Kidney (tissue), 13 donors: ENCODE measurements at regions not wholly inside any gene's neighbourhood (a gene's known extent, or its start where the extent isn't known, plus 50 kb on each side); places are given as distances from the start of the nearest gene placed in this dataset.

Experiments used
- DNase-seq, 5 donors: peaks; one replicate each; pipeline ENCODE4 v3.0.0-alpha.2; 2013 to 2020
- FAIRE-seq: peaks from 2 replicates; lab custom pipeline; 2012; peaks lifted over from hg19 to GRCh38; lab: Jason Lieb, UNC
- H3K27ac ChIP-seq, 2 donors: one replicate each; pipeline ENCODE4 v1.7.0; 2013; ENCODE audit warnings: low read depth in 2 of 2, low read length in 2 of 2, inconsistent platforms in 1 of 2
- H3K27me3 ChIP-seq: one replicate; pipeline ENCODE4 v1.7.1; 2013; ENCODE audit warnings: low read length, inconsistent platforms; ENCODE audit not compliant: control insufficient read depth, insufficient read depth
- H3K36me3 ChIP-seq, 3 donors: one replicate each; pipeline versions ENCODE4 v1.7.0 to v1.7.1; 2013; ENCODE audit warnings: low read length in 3 of 3, control low read depth in 1 of 3, inconsistent platforms in 1 of 3; ENCODE audit not compliant: insufficient read depth in 3 of 3, control insufficient read depth in 2 of 3
- H3K4me1 ChIP-seq, 3 donors: one replicate each; pipeline versions ENCODE4 v1.7.0 to v1.7.1; 2013; ENCODE audit warnings: low read length in 3 of 3, inconsistent platforms in 1 of 3, low read depth in 1 of 3; ENCODE audit not compliant: control insufficient read depth in 2 of 3, insufficient read depth in 2 of 3
- H3K4me3 ChIP-seq, 3 donors: one replicate each; pipeline versions ENCODE4 v1.7.0 to v1.8.1; 2013; ENCODE audit warnings: low read length in 3 of 3, control low read depth in 1 of 3, inconsistent platforms in 1 of 3
- H3K9ac ChIP-seq, 3 donors: one replicate each; pipeline versions ENCODE4 v1.7.0 to v1.7.1; 2013; ENCODE audit warnings: low read length in 3 of 3, control low read depth in 1 of 3, inconsistent platforms in 1 of 3
- H3K9me3 ChIP-seq, 3 donors: one replicate each; pipeline versions ENCODE4 v1.7.0 to v1.7.1; 2013; ENCODE audit warnings: low read length in 3 of 3, control low read depth in 1 of 3, inconsistent platforms in 1 of 3; ENCODE audit not compliant: control insufficient read depth in 2 of 3, insufficient read depth in 1 of 3
- intact Hi-C: fragments of 100-400 bp; cut with DNase I; formaldehyde crosslinking; loops from one replicate; pipeline ENCODE4 v1.11.1; 2022
- TF ChIP-seq, protein P1 (sequence below): IDR thresholded peaks from 3 replicates; pipeline ENCODE4 v1.5.1; 2012; ENCODE audit warnings: mild to moderate bottlenecking, moderate library complexity, borderline replicate concordance; ENCODE audit not compliant: insufficient read depth; ENCODE audit errors: extremely low read depth
- donor health status: control.
- donor health status: control.
- donor health status: control.
- donor health status: control.
- donor health status: control.
- donor health status: DM: yes; HTN: yes; CAD: no.
- donor health status: Normal renal cell carcinoma (clear cell type).

DNA sequence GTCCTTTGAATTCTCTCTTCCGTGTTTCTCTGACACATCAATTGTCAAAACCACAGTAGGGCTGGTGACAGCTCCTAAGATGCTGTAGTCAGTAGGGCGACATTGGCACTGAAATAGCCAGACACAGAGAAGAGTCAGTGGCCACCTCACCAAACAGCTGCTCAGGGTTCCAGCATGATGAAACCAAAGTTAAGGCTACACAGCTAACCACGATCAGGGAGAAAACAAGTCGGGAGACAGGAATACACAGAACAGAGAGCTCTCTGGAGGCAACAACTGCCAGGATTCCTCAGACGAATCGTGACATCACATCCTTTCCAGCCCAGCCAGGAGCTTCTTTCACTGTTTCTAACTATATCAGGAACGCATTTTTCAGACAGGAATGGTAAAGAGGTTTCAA lies 922.2 kb downstream of the SORCS1 start:
- intact Hi-C loops, result no loop called here
- Histone ChIP-seq H3K27ac (no peak overlapping the region), H3K4me1 (no peaks in the 10 kb centered on the region), H3K27me3 (no peaks in the 10 kb centered on the region), H3K9me3 (no peaks in the 10 kb centered on the region), H3K36me3 (no peaks in the 10 kb centered on the region), H3K9ac (no peak overlapping the region), H3K4me3 (no peak overlapping the region)
- no peak for DNase-seq
- TF ChIP-seq, protein P1, sequence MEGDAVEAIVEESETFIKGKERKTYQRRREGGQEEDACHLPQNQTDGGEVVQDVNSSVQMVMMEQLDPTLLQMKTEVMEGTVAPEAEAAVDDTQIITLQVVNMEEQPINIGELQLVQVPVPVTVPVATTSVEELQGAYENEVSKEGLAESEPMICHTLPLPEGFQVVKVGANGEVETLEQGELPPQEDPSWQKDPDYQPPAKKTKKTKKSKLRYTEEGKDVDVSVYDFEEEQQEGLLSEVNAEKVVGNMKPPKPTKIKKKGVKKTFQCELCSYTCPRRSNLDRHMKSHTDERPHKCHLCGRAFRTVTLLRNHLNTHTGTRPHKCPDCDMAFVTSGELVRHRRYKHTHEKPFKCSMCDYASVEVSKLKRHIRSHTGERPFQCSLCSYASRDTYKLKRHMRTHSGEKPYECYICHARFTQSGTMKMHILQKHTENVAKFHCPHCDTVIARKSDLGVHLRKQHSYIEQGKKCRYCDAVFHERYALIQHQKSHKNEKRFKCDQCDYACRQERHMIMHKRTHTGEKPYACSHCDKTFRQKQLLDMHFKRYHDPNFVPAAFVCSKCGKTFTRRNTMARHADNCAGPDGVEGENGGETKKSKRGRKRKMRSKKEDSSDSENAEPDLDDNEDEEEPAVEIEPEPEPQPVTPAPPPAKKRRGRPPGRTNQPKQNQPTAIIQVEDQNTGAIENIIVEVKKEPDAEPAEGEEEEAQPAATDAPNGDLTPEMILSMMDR, result no peak
- FAIRE-seq, result no peak

DNA sequence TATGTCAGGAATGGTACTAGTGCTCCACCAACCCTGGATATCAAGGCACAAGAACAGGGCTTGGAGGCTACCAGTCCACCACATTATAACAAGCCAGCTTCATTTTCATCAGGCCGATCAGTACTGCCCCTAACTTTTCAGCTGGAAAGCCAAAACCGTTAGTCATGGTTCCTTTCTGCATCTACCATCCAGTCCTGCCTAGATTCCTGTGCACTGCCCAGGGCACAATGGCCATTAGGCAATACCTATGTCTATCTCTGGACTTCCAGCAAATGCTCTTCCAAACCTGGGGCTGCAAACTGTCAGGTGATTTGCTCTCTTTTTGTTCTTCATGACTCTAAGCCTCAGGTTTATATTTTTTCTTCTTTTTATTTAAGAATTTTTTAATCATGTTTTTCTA lies 937.7 kb downstream of the SORCS1 start:
- no peaks in the 10 kb centered on the region for H3K4me1 ChIP-seq
- no peaks in the 10 kb centered on the region for H3K27me3 ChIP-seq
- no peaks in the 10 kb centered on the region for H3K9me3 ChIP-seq
- no peak overlapping the region for H3K27ac ChIP-seq
- intact Hi-C loops, result no loop called here
- H3K36me3 ChIP-seq, result no peaks in the 10 kb centered on the region
- H3K9ac ChIP-seq, result no peak overlapping the region
- H3K4me3 ChIP-seq, result no peak overlapping the region
- DNase-seq (no peak), FAIRE-seq (no peak)
- TF ChIP-seq, protein P1, result no peak

DNA sequence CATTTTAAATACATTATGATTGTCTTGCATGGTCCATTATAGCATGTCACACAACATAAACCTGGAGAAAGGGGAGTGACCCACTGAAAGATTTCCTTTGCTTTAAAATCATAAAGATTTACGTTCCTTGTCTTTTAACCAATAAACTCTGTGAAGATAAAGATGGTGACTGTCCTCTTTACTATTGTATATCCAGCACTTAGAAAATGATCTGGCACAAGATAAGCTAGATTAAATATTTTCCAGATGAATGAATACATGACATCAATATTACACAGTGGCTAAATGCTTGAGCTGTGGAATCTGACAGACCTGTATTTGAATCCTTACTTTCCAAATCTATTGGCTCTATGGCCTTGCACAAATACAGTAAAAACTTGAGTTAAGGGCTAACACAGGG lies 938.4 kb downstream of the SORCS1 start:
- Histone ChIP-seq H3K9me3 (no peaks in the 10 kb centered on the region), H3K4me3 (no peak overlapping the region), H3K9ac (no peak overlapping the region), H3K36me3 (no peaks in the 10 kb centered on the region), H3K4me1 (no peaks in the 10 kb centered on the region), H3K27me3 (no peaks in the 10 kb centered on the region), H3K27ac (no peak overlapping the region)
- FAIRE-seq, result no peak
- TF ChIP-seq, protein P1, result no peak
- DNase-seq, result peak in 2 of 5 donors; percentile 10 to 25
- intact Hi-C loops, result no loop called here

DNA sequence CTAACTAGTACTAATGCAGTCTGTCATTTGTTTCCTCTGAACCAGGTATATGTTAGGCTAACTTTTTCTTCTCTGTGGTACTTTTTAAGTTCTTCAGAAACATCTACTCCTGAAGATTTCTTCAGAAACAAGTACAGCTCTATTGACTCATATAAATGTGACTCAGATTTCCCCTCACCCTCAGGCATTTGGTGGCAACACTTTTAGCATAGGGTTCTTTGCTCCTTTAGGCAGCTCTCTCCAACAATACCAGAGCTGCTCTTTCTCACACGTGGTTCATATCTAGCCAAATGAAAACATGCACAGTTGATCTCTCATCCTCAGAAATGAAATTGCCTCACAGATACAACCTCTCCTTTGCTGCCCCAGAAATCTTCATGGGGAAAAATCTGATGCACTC lies 939.8 kb downstream of the SORCS1 start:
- no peak overlapping the region for H3K9ac ChIP-seq
- intact Hi-C loops, result no loop called here
- H3K4me1 ChIP-seq, result no peaks in the 10 kb centered on the region
- no peaks in the 10 kb centered on the region for H3K36me3 ChIP-seq
- H3K9me3 ChIP-seq, result no peaks in the 10 kb centered on the region
- H3K27ac ChIP-seq, result no peak overlapping the region
- DNase-seq (no peak), FAIRE-seq (no peak)
- H3K27me3 ChIP-seq, result no peaks in the 10 kb centered on the region
- TF ChIP-seq, protein P1, result no peak
- no peak overlapping the region for H3K4me3 ChIP-seq
